H1 (cell line): ENCODE measurements at regions not wholly inside any gene's neighbourhood (a gene's known extent, or its start where the extent isn't known, plus 50 kb on each side); places are given as distances from the start of the nearest gene placed in this dataset.

ENCODE experiments used
- CTCF ChIA-PET: fragments of 300-600 bp; sonication (Branson Sonifier 250); formaldehyde crosslinking; loops from one replicate; lab custom pipeline; 2021; ENCODE audit not compliant: partially characterized antibody; lab: Charles Lee
- POLR2A ChIA-PET: fragments of 300-600 bp; sonication (Branson Sonifier 250); formaldehyde crosslinking; loops from one replicate; lab custom pipeline; 2021; ENCODE audit warnings: inconsistent platforms; ENCODE audit not compliant: partially characterized antibody; lab: Charles Lee
- DNase-seq, 2 experiments: peaks; one replicate each; pipeline versions ENCODE4 v3.0.0 to v3.0.0-alpha.2; 2010 to 2022; ENCODE audit warnings: low spot score in 2 of 2, low read depth in 1 of 2, mixed read lengths in 1 of 2
- FAIRE-seq: peaks from 2 replicates; lab custom pipeline; 2011; peaks lifted over from hg19 to GRCh38; lab: Jason Lieb, UNC
- H2AFZ ChIP-seq: 2 replicates; pipeline ENCODE4 v1.8.1; 2012; ENCODE audit warnings: low read length, inconsistent platforms
- H2AK5ac ChIP-seq: 2 replicates; pipeline ENCODE4 v1.6.1; 2013; ENCODE audit warnings: low read depth, low read length
- H2BK120ac ChIP-seq: replicated peaks from 2 replicates; pipeline ENCODE3; 2013; ENCODE audit warnings: low read depth, low read length, inconsistent platforms
- H2BK12ac ChIP-seq: 2 replicates; pipeline ENCODE4 v1.6.1; 2013; ENCODE audit warnings: low read depth, low read length
- H2BK15ac ChIP-seq: 2 replicates; pipeline ENCODE4 v1.6.1; 2013; ENCODE audit warnings: low read length
- H2BK20ac ChIP-seq: 2 replicates; pipeline ENCODE4 v1.6.1; 2013; ENCODE audit warnings: low read length
- H2BK5ac ChIP-seq: 2 replicates; pipeline ENCODE4 v1.6.1; 2013; ENCODE audit warnings: low read depth, low read length
- H3K14ac ChIP-seq: 2 replicates; pipeline ENCODE4 v1.6.1; 2013; ENCODE audit warnings: inconsistent platforms; ENCODE audit not compliant: insufficient read length
- H3K18ac ChIP-seq: 2 replicates; pipeline ENCODE4 v1.6.1; 2013; ENCODE audit warnings: low read length; ENCODE audit errors: extremely low read depth
- H3K23ac ChIP-seq: 2 replicates; pipeline ENCODE4 v1.6.1; 2013; ENCODE audit warnings: inconsistent platforms; ENCODE audit not compliant: insufficient read length
- H3K23me2 ChIP-seq: 2 replicates; pipeline ENCODE4 v1.6.1; 2013; ENCODE audit warnings: low read depth, low read length
- H3K27ac ChIP-seq: 2 replicates; pipeline ENCODE4 v1.6.1; 2011; ENCODE audit warnings: low read depth, low read length, inconsistent platforms
- H3K27me3 ChIP-seq, 4 experiments: replicated peaks in 1 of 4; 1 replicate in 1 of 4; 2 replicates in 3 of 4; pipeline versions ENCODE4 v1.6.1 to v1.8.1; 2011 to 2013; ENCODE audit warnings: low read length in 3 of 4, mild to moderate bottlenecking in 3 of 4, inconsistent platforms in 2 of 4, mixed read lengths in 2 of 4, moderate library complexity in 1 of 4; ENCODE audit not compliant: control insufficient read depth in 3 of 4, insufficient read depth in 3 of 4; ENCODE audit errors: extremely low read depth in 1 of 4
- H3K36me3 ChIP-seq, 4 experiments: 2 replicates each; pipeline versions ENCODE4 v1.6.1 to v1.8.1; 2011 to 2013; ENCODE audit warnings: mild to moderate bottlenecking in 4 of 4, low read length in 3 of 4, moderate library complexity in 2 of 4, control low read depth in 1 of 4, inconsistent platforms in 1 of 4; ENCODE audit not compliant: insufficient read depth in 4 of 4, control insufficient read depth in 2 of 4
- H3K4ac ChIP-seq: replicated peaks from 2 replicates; pipeline ENCODE3; 2013; ENCODE audit warnings: low read length, low read depth, mixed read lengths, inconsistent platforms; ENCODE audit not compliant: insufficient read length
- H3K4me1 ChIP-seq, 4 experiments: replicated peaks in 1 of 4; 1 replicate in 1 of 4; 2 replicates in 3 of 4; pipeline versions ENCODE4 v1.6.1 to v1.8.1; 2011 to 2013; ENCODE audit warnings: low read length in 3 of 4, inconsistent platforms in 2 of 4, mixed read lengths in 1 of 4; ENCODE audit not compliant: insufficient read depth in 4 of 4, control insufficient read depth in 3 of 4
- H3K4me2 ChIP-seq, 2 experiments: 2 replicates each; pipeline versions ENCODE4 v1.6.1 to v1.8.1; 2011 to 2013; ENCODE audit warnings: low read depth in 2 of 2, low read length in 2 of 2, control low read depth in 1 of 2, inconsistent platforms in 1 of 2, mild to moderate bottlenecking in 1 of 2; ENCODE audit not compliant: insufficient read depth in 1 of 2
- H3K4me3 ChIP-seq, 4 experiments: fragments of 200-600, 300-600 bp in 1 of 4; sonication (generic), shearing (Covaris generic), sonication (Bioruptor Twin) in 1 of 4; 2 replicates each; pipeline versions ENCODE4 v1.5.1 to v1.8.1; 2011 to 2016; ENCODE audit warnings: low read length in 4 of 4, low read depth in 3 of 4, control low read depth in 2 of 4, inconsistent platforms in 2 of 4, mild to moderate bottlenecking in 2 of 4, mixed read lengths in 1 of 4, moderate library complexity in 1 of 4; ENCODE audit not compliant: insufficient read depth in 2 of 4; ENCODE audit errors: extremely low read depth in 1 of 4
- H3K56ac ChIP-seq: replicated peaks from 2 replicates; pipeline ENCODE3; 2013; ENCODE audit warnings: low read depth, mild to moderate bottlenecking, mixed read lengths, low read length, inconsistent platforms; ENCODE audit not compliant: insufficient read length
- H3K79me1 ChIP-seq: 2 replicates; pipeline ENCODE4 v1.6.1; 2013; ENCODE audit warnings: low read depth, low read length, control low read depth
- H3K79me2 ChIP-seq, 2 experiments: 2 replicates each; pipeline versions ENCODE4 v1.6.1 to v1.8.1; 2012 to 2013; ENCODE audit warnings: low read length in 2 of 2, mild to moderate bottlenecking in 2 of 2, inconsistent platforms in 1 of 2; ENCODE audit not compliant: insufficient read depth in 2 of 2, control insufficient read depth in 1 of 2
- H3K9ac ChIP-seq, 4 experiments: replicated peaks in 1 of 4; 1 replicate in 1 of 4; 2 replicates in 3 of 4; pipeline versions ENCODE4 v1.6.1 to v1.8.1; 2011 to 2013; ENCODE audit warnings: low read depth in 3 of 4, low read length in 3 of 4, control low read depth in 2 of 4, mild to moderate bottlenecking in 2 of 4, moderate library complexity in 2 of 4, inconsistent platforms in 1 of 4; ENCODE audit errors: extremely low read depth in 1 of 4
- H3K9me3 ChIP-seq, 2 experiments: 2 replicates each; pipeline versions ENCODE4 v1.6.1 to v1.8.1; 2012 to 2013; ENCODE audit warnings: mild to moderate bottlenecking in 2 of 2, moderate library complexity in 2 of 2, control low read depth in 1 of 2, inconsistent platforms in 1 of 2, low read depth in 1 of 2, low read length in 1 of 2, mixed read lengths in 1 of 2; ENCODE audit not compliant: insufficient read depth in 2 of 2
- H4K20me1 ChIP-seq, 2 experiments: replicated peaks in 1 of 2; 2 replicates each; pipeline versions ENCODE3 to v1.8.1; 2011 to 2013; ENCODE audit warnings: inconsistent platforms in 2 of 2, low read length in 2 of 2, mild to moderate bottlenecking in 1 of 2; ENCODE audit not compliant: insufficient read depth in 2 of 2, control insufficient read depth in 1 of 2
- H4K5ac ChIP-seq: 2 replicates; pipeline ENCODE4 v1.6.1; 2013; ENCODE audit warnings: low read length, low read depth, mixed read lengths, inconsistent platforms; ENCODE audit not compliant: insufficient read length
- H4K8ac ChIP-seq: 2 replicates; pipeline ENCODE4 v1.8.0; 2013; ENCODE audit warnings: mild to moderate bottlenecking, moderate library complexity, low read length, inconsistent platforms; ENCODE audit not compliant: insufficient read depth; ENCODE audit errors: extremely low read depth
- H4K91ac ChIP-seq: replicated peaks from 2 replicates; pipeline ENCODE3; 2013; ENCODE audit warnings: low read length, mixed read lengths, inconsistent platforms; ENCODE audit not compliant: insufficient read length
- FOSL1 ChIP-seq: IDR thresholded peaks from 2 replicates; pipeline ENCODE4 v1.6.1; 2011; ENCODE audit warnings: mild to moderate bottlenecking, low read depth, low read length, moderate library complexity; ENCODE audit not compliant: insufficient read depth
- GABPA ChIP-seq: IDR thresholded peaks from 2 replicates; pipeline ENCODE4 v1.6.1; 2011; ENCODE audit warnings: mild to moderate bottlenecking, low read length, moderate library complexity, borderline replicate concordance; ENCODE audit not compliant: insufficient read depth
- JUN ChIP-seq: IDR thresholded peaks from 2 replicates; pipeline ENCODE4 v1.6.1; 2011; ENCODE audit warnings: low read depth, mild to moderate bottlenecking, improper control_type of control experiment, low read length
- KDM1A ChIP-seq: fragments of 200-600, 300-600 bp; sonication (generic); IDR thresholded peaks from 2 replicates; pipeline ENCODE4 v1.7.1; 2016; ENCODE audit warnings: mild to moderate bottlenecking, low read length, borderline replicate concordance
- RAD21 ChIP-seq, 2 experiments: IDR thresholded peaks in 1 of 2; conservative IDR thresholded peaks in 1 of 2; 2 replicates each; pipeline ENCODE4 v1.6.1; 2011; ENCODE audit warnings: low read depth in 2 of 2, low read length in 2 of 2, improper control_type of control experiment in 1 of 2, inconsistent platforms in 1 of 2, mild to moderate bottlenecking in 1 of 2, moderate library complexity in 1 of 2
- SIN3A ChIP-seq, 2 experiments: IDR thresholded peaks in 1 of 2; conservative IDR thresholded peaks in 1 of 2; 2 replicates each; pipeline ENCODE4 v1.6.1; 2011 to 2012; ENCODE audit warnings: low read length in 2 of 2, improper control_type of control experiment in 1 of 2, low read depth in 1 of 2, mild to moderate bottlenecking in 1 of 2
- SIX5 ChIP-seq: IDR thresholded peaks from 2 replicates; pipeline ENCODE4 v1.6.1; 2011; ENCODE audit warnings: mild to moderate bottlenecking, low read depth, low read length
- SP2 ChIP-seq: IDR thresholded peaks from 2 replicates; pipeline ENCODE4 v1.6.1; 2012; ENCODE audit warnings: mild to moderate bottlenecking, low read length, inconsistent platforms
- TBP ChIP-seq: IDR thresholded peaks from 2 replicates; pipeline ENCODE4 v1.6.1; 2011; ENCODE audit warnings: low read depth, low read length, improper control_type of control experiment
- ZNF274 ChIP-seq: IDR thresholded peaks from 2 replicates; pipeline ENCODE4 v1.7.0; 2012; ENCODE audit warnings: low read length, borderline replicate concordance; ENCODE audit errors: extremely low read depth
- WGBS, 2 experiments: shearing (Covaris generic) in 1 of 2; methylation state at CpG; one replicate each; pipeline versions ENCODE4 v1.1.6 to v1.1.7; 2013 to 2015; ENCODE audit warnings: low lambda C conversion rate in 2 of 2, mixed read lengths in 2 of 2, inconsistent platforms in 1 of 2, low coverage in 1 of 2, missing lambda C conversion rate in 1 of 2; ENCODE audit not compliant: insufficient replicate concordance in 2 of 2, insufficient coverage in 1 of 2, insufficient read length in 1 of 2; ENCODE audit errors: extremely low coverage in 1 of 2, missing lambda C conversion rate in 1 of 2; 5-methylcytosine and 5-hydroxymethylcytosine counted together
- TF ChIP-seq, protein P1 (sequence below): IDR thresholded peaks from 2 replicates; pipeline ENCODE4 v1.6.1; 2012; ENCODE audit warnings: inconsistent platforms

DNA sequence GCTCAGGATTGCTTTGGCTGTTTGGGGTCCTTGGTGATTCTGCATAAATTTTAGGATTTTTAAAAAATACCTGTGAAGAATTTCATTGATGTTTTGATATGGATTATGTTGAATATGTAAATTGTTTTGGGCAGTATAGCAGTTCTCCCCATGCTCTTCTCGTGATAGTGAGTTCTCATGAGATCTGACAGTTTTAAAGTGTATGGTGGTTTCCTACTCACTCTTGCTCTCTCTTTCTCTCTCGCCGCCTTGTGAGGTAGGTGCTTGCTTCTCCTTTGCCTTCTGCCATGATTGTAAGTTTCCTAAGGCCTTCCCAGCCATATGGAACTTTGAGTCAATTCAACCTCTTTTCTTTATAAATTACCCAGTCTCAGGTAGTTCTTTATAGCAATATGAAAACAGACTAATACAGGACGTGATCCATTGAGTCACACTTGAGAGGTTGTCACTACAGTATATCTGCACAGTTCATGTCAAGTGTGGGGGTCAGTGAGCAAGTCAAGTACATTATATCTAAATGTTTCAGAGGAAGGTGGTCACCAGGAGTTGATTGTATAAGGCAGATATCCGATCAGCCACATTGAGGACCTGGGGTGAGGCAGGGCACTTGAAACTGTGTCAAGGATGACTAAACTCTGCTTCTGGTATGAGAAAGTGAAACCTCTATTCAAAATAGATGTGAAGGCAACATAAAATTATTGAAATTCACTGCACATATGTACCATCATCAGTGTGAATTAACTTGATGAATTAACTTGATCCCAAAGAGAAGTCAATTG, 70.7 kb upstream of the CCDC179 start:
- Histone ChIP-seq H3K79me1 (no peaks in the 10 kb centered on the region), H3K9me3 (no peaks in the 10 kb centered on the region), H3K14ac (no peak overlapping the region), H2BK20ac (no peak overlapping the region), H3K27me3 (no peaks in the 10 kb centered on the region), H3K4me3 (no peak overlapping the region), H3K23me2 (no peaks in the 10 kb centered on the region), H3K4ac (no peak overlapping the region), H4K5ac (no peak overlapping the region), H2BK120ac (no peak overlapping the region), H2BK12ac (no peak overlapping the region), H4K20me1 (no peaks in the 10 kb centered on the region), H2BK15ac (no peak overlapping the region), H4K91ac (no peak overlapping the region), H3K56ac (no peak overlapping the region), H4K8ac (no peak overlapping the region), H3K9ac (no peak overlapping the region), H2BK5ac (no peak overlapping the region), H3K79me2 (no peaks in the 10 kb centered on the region), H3K4me2 (no peak overlapping the region), H3K18ac (no peak overlapping the region), H3K36me3 (no peaks in the 10 kb centered on the region), H3K4me1 (no peaks in the 10 kb centered on the region), H2AK5ac (no peak overlapping the region), H3K27ac (no peak overlapping the region), H2AFZ (no peak overlapping the region), H3K23ac (no peak overlapping the region)
- POLR2A ChIA-PET = no interaction called here
- no peak for FAIRE-seq
- WGBS, 2 experiments = 92% methylated on average over 5 of the region's 5 CpGs; no CpG with 5 or more reads in 1 of the 2 experiments
- CTCF ChIA-PET = interaction anchor here (1.0 kb wide), 1 partner anchor 182 kb away, joined by 3 read pairs; no protein-coding TSS in a partner anchor
- DNase-seq = no peak
- TF ChIP-seq, protein P1, sequence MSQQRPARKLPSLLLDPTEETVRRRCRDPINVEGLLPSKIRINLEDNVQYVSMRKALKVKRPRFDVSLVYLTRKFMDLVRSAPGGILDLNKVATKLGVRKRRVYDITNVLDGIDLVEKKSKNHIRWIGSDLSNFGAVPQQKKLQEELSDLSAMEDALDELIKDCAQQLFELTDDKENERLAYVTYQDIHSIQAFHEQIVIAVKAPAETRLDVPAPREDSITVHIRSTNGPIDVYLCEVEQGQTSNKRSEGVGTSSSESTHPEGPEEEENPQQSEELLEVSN = no peak
- TF ChIP-seq KDM1A (no peak), SIX5 (no peak), RAD21 (IDR thresholded peaks at IDR 0.05 in 1 of 2, conservative IDR thresholded peaks at IDR 0.05 in 1 of 2; ENCODE audit: low read depth in 2 of 2, low read length in 2 of 2) (no peak), GABPA (no peak), JUN (no peak), SIN3A (conservative IDR thresholded peaks at IDR 0.05 in 1 of 2, IDR thresholded peaks at IDR 0.05 in 1 of 2; ENCODE audit: low read depth in 1 of 2, low read length in 2 of 2) (no peak), SP2 (no peak), ZNF274 (no peak), FOSL1 (no peak), TBP (no peak)
